ENCODE measurements at regions not wholly inside any gene's neighbourhood (a gene's known extent, or its start where the extent isn't known, plus 50 kb on each side); places are given as distances from the start of the nearest gene placed in this dataset.

DNA sequence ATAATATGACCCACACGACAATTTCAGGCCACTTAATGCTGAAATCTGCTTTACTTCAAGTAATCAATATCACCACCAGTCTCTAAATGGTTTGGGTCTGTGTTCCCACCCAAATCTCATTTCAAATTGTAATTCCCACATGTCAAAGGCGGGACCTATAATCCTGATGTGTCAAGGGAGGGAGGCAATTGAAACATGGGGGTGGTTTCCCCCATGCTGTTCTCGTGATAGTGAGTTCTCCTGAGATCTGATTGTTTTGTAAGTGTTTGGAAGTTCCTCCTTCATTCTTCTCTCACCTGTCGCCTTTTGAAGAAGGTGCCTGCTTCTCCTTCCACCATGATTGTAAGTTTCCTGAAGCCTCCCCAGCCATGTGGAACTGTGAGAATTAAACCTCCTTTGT lies 178.4 kb downstream of the CRPPA start:
- Mint-ChIP-seq H3K9me3 (no peaks in the 10 kb centered on the region), H3K36me3 (ENCODE audit: low read depth) (no peaks in the 10 kb centered on the region), H3K27ac (no peak overlapping the region), H3K4me1 (ENCODE audit: low read depth) (0 out of 2 replicates have a peak, but pooled peaks cover 6% of the 10 kb centered on the region), H3K27me3 (ENCODE audit: insufficient read depth) (0 out of 2 replicates have a peak, but pooled peaks cover 2% of the 10 kb centered on the region), H3K4me3 (no peak overlapping the region)
- no peak for DNase-seq
- TF ChIP-seq, protein P1, sequence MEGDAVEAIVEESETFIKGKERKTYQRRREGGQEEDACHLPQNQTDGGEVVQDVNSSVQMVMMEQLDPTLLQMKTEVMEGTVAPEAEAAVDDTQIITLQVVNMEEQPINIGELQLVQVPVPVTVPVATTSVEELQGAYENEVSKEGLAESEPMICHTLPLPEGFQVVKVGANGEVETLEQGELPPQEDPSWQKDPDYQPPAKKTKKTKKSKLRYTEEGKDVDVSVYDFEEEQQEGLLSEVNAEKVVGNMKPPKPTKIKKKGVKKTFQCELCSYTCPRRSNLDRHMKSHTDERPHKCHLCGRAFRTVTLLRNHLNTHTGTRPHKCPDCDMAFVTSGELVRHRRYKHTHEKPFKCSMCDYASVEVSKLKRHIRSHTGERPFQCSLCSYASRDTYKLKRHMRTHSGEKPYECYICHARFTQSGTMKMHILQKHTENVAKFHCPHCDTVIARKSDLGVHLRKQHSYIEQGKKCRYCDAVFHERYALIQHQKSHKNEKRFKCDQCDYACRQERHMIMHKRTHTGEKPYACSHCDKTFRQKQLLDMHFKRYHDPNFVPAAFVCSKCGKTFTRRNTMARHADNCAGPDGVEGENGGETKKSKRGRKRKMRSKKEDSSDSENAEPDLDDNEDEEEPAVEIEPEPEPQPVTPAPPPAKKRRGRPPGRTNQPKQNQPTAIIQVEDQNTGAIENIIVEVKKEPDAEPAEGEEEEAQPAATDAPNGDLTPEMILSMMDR (IDR thresholded peaks at IDR 0.05) = no peak

DNA sequence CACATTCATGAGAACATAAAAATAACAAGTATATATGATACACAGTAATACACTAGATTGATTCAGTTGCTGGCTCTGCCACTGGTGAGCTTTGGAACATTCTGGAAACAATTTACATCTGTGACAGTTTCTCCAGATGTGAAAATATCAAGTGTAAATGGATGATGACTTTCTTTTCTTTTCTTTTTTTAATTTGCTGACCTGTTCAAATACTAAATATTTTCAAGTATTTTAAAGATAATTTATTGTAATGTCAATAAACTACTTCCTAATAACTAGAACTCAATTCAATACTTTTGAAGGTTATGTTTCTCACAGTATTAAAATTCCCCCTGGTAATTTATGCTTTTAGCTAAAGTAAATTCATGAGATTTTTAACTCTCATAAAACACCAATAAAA lies 180.3 kb downstream of the CRPPA start:
- H3K9me3 Mint-ChIP-seq = no peaks in the 10 kb centered on the region
- TF ChIP-seq, protein P1 (IDR thresholded peaks at IDR 0.05) = no peak
- peaks cover 2% of the 10 kb centered on the region; the same call in 1 of the 2 replicates for H3K27me3 Mint-ChIP-seq (ENCODE audit: insufficient read depth)
- no peak overlapping the region for H3K4me3 Mint-ChIP-seq
- H3K36me3 Mint-ChIP-seq (ENCODE audit: low read depth) = no peaks in the 10 kb centered on the region
- no peak overlapping the region for H3K27ac Mint-ChIP-seq
- DNase-seq = no peak
- H3K4me1 Mint-ChIP-seq (ENCODE audit: low read depth) = 0 out of 2 replicates have a peak, but pooled peaks cover 6% of the 10 kb centered on the region

DNA sequence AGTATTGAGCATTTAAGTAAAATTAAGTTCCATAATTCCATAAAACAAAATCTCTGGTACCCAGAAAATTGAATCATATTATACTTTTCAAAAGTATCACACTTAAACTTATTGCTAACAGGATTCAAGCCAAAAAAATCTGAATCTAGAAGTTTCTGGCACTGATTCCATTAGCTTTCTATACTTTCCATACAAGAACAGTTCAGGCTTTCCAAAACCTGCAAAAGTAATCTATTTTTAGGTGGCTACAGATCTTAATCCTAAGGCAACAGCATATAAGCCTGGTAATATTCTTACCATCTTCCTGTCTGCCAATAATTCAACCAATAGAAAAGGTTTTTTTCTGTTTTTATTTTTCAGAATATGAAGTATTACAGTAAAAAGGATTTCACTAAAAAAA lies 185.0 kb downstream of the CRPPA start:
- H3K27ac Mint-ChIP-seq = no peak overlapping the region
- H3K4me3 Mint-ChIP-seq = no peak overlapping the region
- no peaks in the 10 kb centered on the region for H3K9me3 Mint-ChIP-seq
- H3K27me3 Mint-ChIP-seq (ENCODE audit: insufficient read depth) = peaks cover 2% of the 10 kb centered on the region; the same call in 1 of the 2 replicates
- no peaks in the 10 kb centered on the region for H3K36me3 Mint-ChIP-seq (ENCODE audit: low read depth)
- 0 out of 2 replicates have a peak, but pooled peaks cover 6% of the 10 kb centered on the region for H3K4me1 Mint-ChIP-seq (ENCODE audit: low read depth)
- DNase-seq = no peak
- TF ChIP-seq, protein P1 (IDR thresholded peaks at IDR 0.05) = no peak

DNA sequence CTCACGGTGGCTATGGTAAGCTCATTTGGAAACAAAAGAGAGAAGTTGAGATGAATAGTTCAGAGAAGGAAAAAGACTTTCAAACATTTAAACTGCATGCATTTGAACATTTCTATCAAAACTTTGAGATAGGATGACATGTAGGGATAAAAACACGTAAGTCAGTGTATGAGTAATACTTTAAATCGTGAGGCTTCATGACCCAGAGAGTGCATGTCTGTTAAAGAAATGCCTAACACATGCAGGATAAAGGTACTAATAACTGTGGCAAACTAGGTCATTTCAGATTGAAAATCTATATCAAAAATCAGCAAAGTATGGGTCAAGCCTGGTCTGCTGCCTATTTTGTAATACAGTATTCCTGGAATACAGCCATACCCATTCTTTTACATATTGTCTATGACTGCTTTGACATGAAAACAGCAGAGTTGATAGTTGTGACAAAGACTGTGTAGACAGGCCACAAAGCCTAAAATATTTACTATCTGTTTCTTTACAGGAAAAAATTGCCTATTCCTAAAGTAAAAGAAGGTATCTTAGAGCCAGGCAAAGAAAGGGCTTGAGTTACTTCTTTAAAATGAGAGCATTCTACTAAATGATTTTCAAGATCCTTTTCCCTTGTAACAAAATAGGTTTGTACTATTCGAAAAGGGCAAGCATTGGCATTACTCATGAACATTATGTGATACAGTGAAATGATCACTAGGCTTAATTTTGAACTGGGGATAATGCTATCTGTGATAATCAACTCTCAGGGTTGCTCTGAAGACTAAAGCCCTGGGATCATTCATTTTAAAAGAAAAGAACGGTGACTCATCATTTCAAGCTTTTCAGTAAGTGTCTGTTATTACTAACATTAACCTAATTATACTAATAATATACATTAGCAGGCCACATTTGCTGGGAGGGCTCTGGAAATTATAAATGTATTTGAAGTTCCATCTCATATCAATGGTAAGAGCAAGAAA lies 185.9 kb downstream of the CRPPA start:
- Mint-ChIP-seq H3K27ac (no peak overlapping the region), H3K9me3 (peaks cover 4% of the 10 kb centered on the region; the same call in 1 of the 2 replicates), H3K27me3 (ENCODE audit: insufficient read depth) (peaks cover 2% of the 10 kb centered on the region; the same call in 1 of the 2 replicates), H3K4me3 (no peak overlapping the region), H3K4me1 (ENCODE audit: low read depth) (0 out of 2 replicates have a peak, but pooled peaks cover 6% of the 10 kb centered on the region), H3K36me3 (ENCODE audit: low read depth) (peaks cover 3% of the 10 kb centered on the region)
- TF ChIP-seq, protein P1 (IDR thresholded peaks at IDR 0.05) = no peak
- no peak for DNase-seq

DNA sequence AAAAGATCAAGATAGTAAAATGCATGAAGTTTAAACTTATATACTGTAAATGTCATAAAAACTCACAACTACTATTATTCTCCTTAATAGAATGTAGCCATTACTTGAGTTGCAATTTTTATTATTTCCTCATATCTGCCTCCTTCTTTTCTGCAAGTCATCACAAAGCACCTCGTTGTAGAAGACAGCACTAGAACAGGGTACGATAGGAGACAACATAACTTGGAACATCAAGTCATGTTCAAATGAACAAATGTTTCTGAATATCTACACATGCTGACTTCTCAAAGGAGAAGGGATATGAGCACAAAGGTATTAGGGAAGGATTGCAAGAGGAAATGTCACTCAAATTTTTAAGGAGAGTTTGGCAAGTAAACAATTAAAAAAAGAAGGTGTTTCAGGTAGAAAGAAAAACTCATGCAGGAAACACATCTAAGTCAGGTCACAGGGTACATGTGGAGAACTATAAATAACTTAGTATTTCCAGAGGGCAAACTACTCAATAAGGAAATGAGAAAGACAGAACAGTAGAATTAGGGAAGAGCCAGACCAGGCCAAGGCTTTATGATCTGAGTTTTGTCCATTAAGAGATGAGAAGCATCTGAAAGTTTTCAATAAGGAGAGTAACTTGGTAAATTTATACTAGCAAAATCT lies 186.7 kb downstream of the CRPPA start:
- Mint-ChIP-seq H3K36me3 (ENCODE audit: low read depth) (peaks cover 9% of the 10 kb centered on the region), H3K27ac (no peak overlapping the region), H3K9me3 (peaks cover 12% of the 10 kb centered on the region; the same call in 1 of the 2 replicates), H3K27me3 (ENCODE audit: insufficient read depth) (peaks cover 2% of the 10 kb centered on the region; the same call in 1 of the 2 replicates), H3K4me3 (no peak overlapping the region), H3K4me1 (ENCODE audit: low read depth) (0 out of 2 replicates have a peak, but pooled peaks cover 1% of the 10 kb centered on the region)
- DNase-seq = no peak
- TF ChIP-seq, protein P1 (IDR thresholded peaks at IDR 0.05) = no peak

Measured in HFFc6 (cell line).